Caki2 (cell line): ENCODE measurements at regions not wholly inside any gene's neighbourhood (a gene's known extent, or its start where the extent isn't known, plus 50 kb on each side); places are given as distances from the start of the nearest gene placed in this dataset.
"Not testable (repeated sequence)": the region's sequence is repeated elsewhere in the genome, so short reads cannot be mapped to it uniquely, and the experiment has no call there.

ENCODE experiments used
- DNase-seq: peaks from one replicate; pipeline ENCODE4 v3.0.0-alpha.2; 2015; ENCODE audit warnings: low read depth
- in situ Hi-C: cut with HindIII; loops from 2 replicates; pipeline ENCODE4 v1.10.0; 2016; ENCODE audit warnings: low sequenced_read_pairs, low pct_unique_long_range_greater_than_20kb, mixed read lengths

- DNase-seq: no peak
- in situ Hi-C loops: no loop called here
Measured at GRCh38 chr1:60619581-60619980, 462.8 kb upstream of the NFIA start.

- DNase-seq: no peak
- in situ Hi-C loops: no loop called here
Measured at GRCh38 chr1:60615666-60616065, 466.7 kb upstream of the NFIA start.

GRCh38 chr1:60612790-60613189, 469.6 kb upstream of the NFIA start:
- in situ Hi-C loops: no loop called here
- no peak for DNase-seq

GRCh38 chr1:60606921-60607320, 475.4 kb upstream of the NFIA start:
- in situ Hi-C loops, DNase-seq: not testable (repeated sequence)

- DNase-seq: no peak
- in situ Hi-C loops: no loop called here
Measured at GRCh38 chr1:60600532-60600931, 481.8 kb upstream of the NFIA start.

- in situ Hi-C loops: no loop called here
- no peak for DNase-seq
Measured at GRCh38 chr1:60599574-60599973, 482.8 kb upstream of the NFIA start.

GRCh38 chr1:60598041-60598910, 484.1 kb upstream of the NFIA start:
- in situ Hi-C loops: no loop called here
- DNase-seq: no peak

- no peak for DNase-seq
- in situ Hi-C loops: no loop called here
Measured at GRCh38 chr1:60596791-60597750, 485.3 kb upstream of the NFIA start.

- in situ Hi-C loops: no loop called here
- no peak for DNase-seq
Measured at GRCh38 chr1:60591583-60591982, 490.8 kb upstream of the NFIA start.

- no peak for DNase-seq
- in situ Hi-C loops: no loop called here
Measured at GRCh38 chr1:60589916-60590315, 492.4 kb upstream of the NFIA start.

- DNase-seq: no peak
- in situ Hi-C loops: no loop called here
Measured at GRCh38 chr1:60589046-60589748, 493.2 kb upstream of the NFIA start.

- DNase-seq: no peak
- in situ Hi-C loops: no loop called here
Measured at GRCh38 chr1:60584371-60584770, 498.0 kb upstream of the NFIA start.

- no peak for DNase-seq
- in situ Hi-C loops: no loop called here
Measured at GRCh38 chr1:60583696-60584095, 498.7 kb upstream of the NFIA start.

GRCh38 chr1:60581455-60582220, 500.7 kb upstream of the NFIA start:
- in situ Hi-C loops: no loop called here
- DNase-seq: no peak

- in situ Hi-C loops: no loop called here
- DNase-seq: no peak
Measured at GRCh38 chr1:60577029-60577428, 503.5 kb upstream of the C1orf87 start.

- in situ Hi-C loops: no loop called here
- no peak for DNase-seq
Measured at GRCh38 chr1:60575326-60575977, 501.9 kb upstream of the C1orf87 start.

- in situ Hi-C loops: no loop called here
- no peak for DNase-seq
Measured at GRCh38 chr1:60573726-60574409, 500.3 kb upstream of the C1orf87 start.
